Hepatocyte (in vitro differentiated cells): ENCODE measurements at regions not wholly inside any gene's neighbourhood (a gene's known extent, or its start where the extent isn't known, plus 50 kb on each side); places are given as distances from the start of the nearest gene placed in this dataset.

Experiments
- DNase-seq: peaks from one replicate; pipeline ENCODE4 v3.0.0-alpha.2; 2016; ENCODE audit warnings: low spot score
- H2AFZ ChIP-seq: fragments of 200-600 bp; sonication (generic); 2 replicates; pipeline ENCODE4 v1.6.0; 2016; ENCODE audit warnings: antibody characterized with exemption, mild to moderate bottlenecking
- H3K27ac ChIP-seq: fragments of 200-600 bp; sonication (generic); 2 replicates; pipeline ENCODE4 v1.5.1; 2016; ENCODE audit warnings: mild to moderate bottlenecking
- H3K27me3 ChIP-seq: fragments of 200-600 bp; sonication (generic); 2 replicates; pipeline ENCODE4 v1.6.1; 2016
- H3K36me3 ChIP-seq: fragments of 200-600 bp; sonication (generic); replicated peaks from 2 replicates; pipeline ENCODE4 v1.5.1; 2016; ENCODE audit warnings: low read depth; ENCODE audit not compliant: insufficient read depth
- H3K4me1 ChIP-seq: fragments of 200-600 bp; sonication (generic); 2 replicates; pipeline ENCODE4 v1.5.1; 2016; ENCODE audit warnings: mild to moderate bottlenecking, moderate library complexity; ENCODE audit not compliant: insufficient read depth
- H3K4me2 ChIP-seq: fragments of 200-600 bp; sonication (generic); 2 replicates; pipeline ENCODE4 v1.6.0; 2016
- H3K4me3 ChIP-seq: fragments of 200-600 bp; sonication (generic); 2 replicates; pipeline ENCODE4 v1.5.1; 2016; ENCODE audit warnings: mild to moderate bottlenecking
- H3K79me2 ChIP-seq: fragments of 200-600 bp; sonication (generic); 2 replicates; pipeline ENCODE4 v1.6.0; 2017; ENCODE audit warnings: mild to moderate bottlenecking
- H3K9me2 ChIP-seq: fragments of 200-600 bp; sonication (generic); replicated peaks from 2 replicates; pipeline ENCODE4 v1.6.0; 2017; ENCODE audit warnings: mild to moderate bottlenecking; ENCODE audit not compliant: insufficient read depth
- H3K9me3 ChIP-seq: fragments of 200-600 bp; sonication (generic); 2 replicates; pipeline ENCODE4 v1.5.1; 2016; ENCODE audit warnings: low read depth, mild to moderate bottlenecking
- H4K20me1 ChIP-seq: fragments of 200-600 bp; sonication (generic); 2 replicates; pipeline ENCODE4 v1.6.0; 2016; ENCODE audit warnings: mild to moderate bottlenecking; ENCODE audit not compliant: insufficient read depth, poor library complexity, severe bottlenecking
- EZH2 ChIP-seq: fragments of 200-600 bp; sonication (generic); IDR thresholded peaks from 2 replicates; pipeline ENCODE4 v1.6.1; 2016; ENCODE audit warnings: antibody characterized with exemption, mild to moderate bottlenecking, borderline replicate concordance
- EZH2phosphoT487 ChIP-seq: fragments of 200-600 bp; sonication (generic); IDR thresholded peaks from one replicate; pipeline ENCODE4 v1.6.1; 2018; ENCODE audit warnings: antibody characterized with exemption, mild to moderate bottlenecking, low read depth, moderate library complexity; ENCODE audit not compliant: unreplicated experiment, severe bottlenecking
- WGBS: methylation state at CpG from one replicate; pipeline ENCODE4 v1.1.6; 2016; ENCODE audit warnings: low lambda C conversion rate; ENCODE audit errors: missing lambda C conversion rate; 5-methylcytosine and 5-hydroxymethylcytosine counted together
- TF ChIP-seq, protein P1 (sequence below): fragments of 200-600 bp; sonication (generic); IDR thresholded peaks from 2 replicates; pipeline ENCODE4 v1.5.1; 2016; ENCODE audit warnings: antibody characterized with exemption, mild to moderate bottlenecking; ENCODE audit not compliant: poor library complexity

DNA sequence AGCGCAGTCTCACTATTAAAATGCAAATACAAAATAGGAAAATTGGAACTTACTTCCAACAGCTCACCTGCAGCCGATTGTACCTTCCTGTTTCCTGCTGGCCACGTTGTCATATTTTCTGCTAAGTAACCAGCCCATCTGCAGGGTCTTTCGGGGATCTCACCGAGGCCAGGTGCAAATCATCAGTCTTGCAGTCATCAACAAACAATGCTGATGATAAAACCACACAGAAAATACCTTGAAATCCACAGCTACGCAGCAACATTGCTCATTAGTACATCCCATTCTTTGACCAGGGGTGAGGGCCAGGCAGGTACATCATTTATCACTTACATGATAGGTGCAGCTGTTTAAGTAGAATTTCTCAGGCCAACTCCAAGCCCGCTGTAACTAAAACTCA lies 406.9 kb downstream of the TMEM121 start:
- H3K27me3 ChIP-seq: no peaks in the 10 kb centered on the region
- H2AFZ ChIP-seq: no peak overlapping the region
- no peak for DNase-seq
- no peak overlapping the region for H3K27ac ChIP-seq
- WGBS: 53% methylated on average over 7 of the region's 7 CpGs
- H3K4me2 ChIP-seq: no peak overlapping the region
- H4K20me1 ChIP-seq: no peaks in the 10 kb centered on the region
- TF ChIP-seq EZH2phosphoT487 (no peak), EZH2 (no peak)
- no peaks in the 10 kb centered on the region for H3K9me2 ChIP-seq
- no peaks in the 10 kb centered on the region for H3K9me3 ChIP-seq
- no peak overlapping the region for H3K4me3 ChIP-seq
- H3K4me1 ChIP-seq: no peaks in the 10 kb centered on the region
- no peaks in the 10 kb centered on the region for H3K79me2 ChIP-seq
- H3K36me3 ChIP-seq: no peaks in the 10 kb centered on the region

DNA sequence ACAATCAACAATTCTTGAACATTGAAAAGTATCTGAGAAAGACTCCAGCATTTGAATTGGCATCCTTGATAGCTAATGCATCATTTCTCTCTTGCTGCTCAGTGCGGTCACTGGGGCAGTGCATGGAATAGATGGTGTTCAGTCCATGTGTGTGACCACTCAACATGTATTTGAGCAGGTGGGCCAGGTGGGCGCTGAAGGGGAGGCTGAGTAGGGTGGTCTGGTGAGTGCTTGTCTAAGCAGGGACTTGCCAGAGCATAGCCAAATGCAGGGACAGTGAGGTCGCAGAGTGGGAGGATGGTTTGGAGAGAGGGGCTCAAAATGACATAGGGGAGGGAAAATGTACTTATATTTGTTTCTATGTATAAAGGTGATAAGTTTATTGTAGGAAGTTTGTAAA lies 409.0 kb downstream of the TMEM121 start:
- no peak overlapping the region for H2AFZ ChIP-seq
- H3K36me3 ChIP-seq: no peaks in the 10 kb centered on the region
- no peak for DNase-seq
- no peaks in the 10 kb centered on the region for H3K4me1 ChIP-seq
- TF ChIP-seq EZH2 (no peak), EZH2phosphoT487 (no peak)
- TF ChIP-seq, protein P1, sequence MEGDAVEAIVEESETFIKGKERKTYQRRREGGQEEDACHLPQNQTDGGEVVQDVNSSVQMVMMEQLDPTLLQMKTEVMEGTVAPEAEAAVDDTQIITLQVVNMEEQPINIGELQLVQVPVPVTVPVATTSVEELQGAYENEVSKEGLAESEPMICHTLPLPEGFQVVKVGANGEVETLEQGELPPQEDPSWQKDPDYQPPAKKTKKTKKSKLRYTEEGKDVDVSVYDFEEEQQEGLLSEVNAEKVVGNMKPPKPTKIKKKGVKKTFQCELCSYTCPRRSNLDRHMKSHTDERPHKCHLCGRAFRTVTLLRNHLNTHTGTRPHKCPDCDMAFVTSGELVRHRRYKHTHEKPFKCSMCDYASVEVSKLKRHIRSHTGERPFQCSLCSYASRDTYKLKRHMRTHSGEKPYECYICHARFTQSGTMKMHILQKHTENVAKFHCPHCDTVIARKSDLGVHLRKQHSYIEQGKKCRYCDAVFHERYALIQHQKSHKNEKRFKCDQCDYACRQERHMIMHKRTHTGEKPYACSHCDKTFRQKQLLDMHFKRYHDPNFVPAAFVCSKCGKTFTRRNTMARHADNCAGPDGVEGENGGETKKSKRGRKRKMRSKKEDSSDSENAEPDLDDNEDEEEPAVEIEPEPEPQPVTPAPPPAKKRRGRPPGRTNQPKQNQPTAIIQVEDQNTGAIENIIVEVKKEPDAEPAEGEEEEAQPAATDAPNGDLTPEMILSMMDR: no peak
- H3K4me2 ChIP-seq: no peak overlapping the region
- H3K79me2 ChIP-seq: no peaks in the 10 kb centered on the region
- no peaks in the 10 kb centered on the region for H3K9me2 ChIP-seq
- no peaks in the 10 kb centered on the region for H3K9me3 ChIP-seq
- no peaks in the 10 kb centered on the region for H4K20me1 ChIP-seq
- H3K27me3 ChIP-seq: no peaks in the 10 kb centered on the region
- 49% methylated on average over 3 of the region's 3 CpGs for WGBS
- no peak overlapping the region for H3K4me3 ChIP-seq
- H3K27ac ChIP-seq: no peak overlapping the region

DNA sequence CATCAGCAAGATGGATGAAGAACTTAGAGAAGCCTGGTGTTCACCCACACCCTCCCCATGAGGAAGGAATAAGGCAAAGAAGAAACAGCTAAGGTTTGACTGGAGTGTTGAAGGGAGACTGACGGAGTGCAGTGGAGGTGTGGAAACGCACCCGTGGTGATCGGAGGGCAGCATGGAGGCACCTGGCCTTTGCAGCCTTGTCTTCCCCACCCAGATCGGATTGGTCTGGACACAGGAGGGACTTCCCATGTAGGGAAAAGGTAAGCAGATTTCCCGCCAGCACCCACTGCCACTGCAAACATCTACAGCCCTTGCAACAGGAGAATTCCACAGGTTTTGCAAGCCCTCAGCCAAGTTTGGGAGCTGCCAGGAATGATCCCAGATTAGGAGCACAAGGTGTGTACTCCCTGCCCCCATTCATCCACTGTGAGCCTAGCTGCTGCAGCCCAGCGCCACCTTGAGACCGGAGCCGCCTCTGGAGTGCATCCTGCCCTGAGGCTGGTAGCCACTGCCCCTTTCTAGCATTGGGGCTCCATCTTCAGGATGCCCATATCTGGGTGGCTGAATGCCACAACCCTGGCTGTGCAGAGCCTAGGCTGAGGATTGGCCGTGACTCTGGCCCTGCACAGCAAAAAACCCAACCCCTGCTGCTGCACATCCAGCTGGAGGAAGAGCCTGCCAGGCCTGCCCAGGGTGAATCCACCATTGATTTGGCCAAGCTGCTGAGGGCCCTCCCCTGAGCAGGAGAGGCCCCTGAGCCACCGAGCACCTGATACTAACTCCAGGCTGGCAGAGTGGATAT lies 411.1 kb downstream of the TMEM121 start:
- WGBS: 82% methylated on average over 11 of the region's 11 CpGs
- no peak overlapping the region for H3K27ac ChIP-seq
- TF ChIP-seq, protein P1: no peak
- TF ChIP-seq EZH2phosphoT487 (no peak), EZH2 (no peak)
- no peaks in the 10 kb centered on the region for H3K36me3 ChIP-seq
- no peaks in the 10 kb centered on the region for H3K9me3 ChIP-seq
- H2AFZ ChIP-seq: no peak overlapping the region
- no peaks in the 10 kb centered on the region for H3K79me2 ChIP-seq
- no peaks in the 10 kb centered on the region for H3K27me3 ChIP-seq
- H3K4me2 ChIP-seq: no peak overlapping the region
- H3K9me2 ChIP-seq: no peaks in the 10 kb centered on the region
- no peaks in the 10 kb centered on the region for H4K20me1 ChIP-seq
- no peak overlapping the region for H3K4me3 ChIP-seq
- H3K4me1 ChIP-seq: no peaks in the 10 kb centered on the region
- DNase-seq: no peak

DNA sequence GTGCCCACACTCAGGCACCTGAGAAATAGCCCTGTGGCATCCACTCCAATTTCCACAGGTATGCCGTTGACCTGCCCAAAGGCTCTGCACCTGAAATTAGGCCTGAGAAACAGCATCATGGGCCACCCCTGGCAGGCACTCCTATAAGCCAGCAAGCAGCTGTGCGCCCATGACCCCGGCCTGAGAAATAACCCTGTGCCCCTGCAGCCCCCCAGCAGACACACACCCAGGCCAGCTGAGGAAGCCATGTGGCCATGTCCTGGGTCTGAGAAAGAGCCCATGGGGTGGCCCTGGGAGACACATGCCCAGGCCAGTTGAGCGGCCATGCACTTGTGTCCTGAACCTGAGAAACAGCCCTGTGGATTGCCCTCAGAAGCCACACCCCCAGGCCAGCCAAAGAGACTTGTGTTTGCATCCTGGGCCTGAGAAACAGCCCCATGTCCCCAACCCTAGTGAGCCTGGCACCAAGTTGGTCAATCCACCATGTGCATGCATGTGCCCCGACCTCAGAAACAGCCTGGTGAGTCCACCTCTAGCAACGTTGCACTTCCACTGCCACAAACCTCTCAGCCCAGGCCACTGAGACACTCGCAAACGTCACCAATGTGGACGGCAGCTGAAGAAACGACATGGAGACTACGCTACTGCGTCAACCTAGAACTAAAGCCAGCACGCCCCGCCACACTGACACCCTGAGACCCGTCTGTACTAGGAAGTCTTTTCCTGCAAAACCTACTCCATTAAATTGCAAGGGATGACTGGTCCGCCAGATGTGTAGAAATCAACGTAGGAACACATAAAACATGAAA lies 411.9 kb downstream of the TMEM121 start:
- TF ChIP-seq EZH2phosphoT487 (no peak), EZH2 (no peak)
- TF ChIP-seq, protein P1: no peak
- no peak for DNase-seq
- H3K79me2 ChIP-seq: no peaks in the 10 kb centered on the region
- no peak overlapping the region for H3K27ac ChIP-seq
- no peaks in the 10 kb centered on the region for H4K20me1 ChIP-seq
- no peak overlapping the region for H3K4me3 ChIP-seq
- H3K9me3 ChIP-seq: no peaks in the 10 kb centered on the region
- no peak overlapping the region for H2AFZ ChIP-seq
- H3K9me2 ChIP-seq: no peaks in the 10 kb centered on the region
- H3K4me2 ChIP-seq: no peak overlapping the region
- no peaks in the 10 kb centered on the region for H3K36me3 ChIP-seq
- no peaks in the 10 kb centered on the region for H3K27me3 ChIP-seq
- no peaks in the 10 kb centered on the region for H3K4me1 ChIP-seq
- 80% methylated on average over 17 of the region's 17 CpGs for WGBS
